ENCODE measurements at regions not wholly inside any gene's neighbourhood (a gene's known extent, or its start where the extent isn't known, plus 50 kb on each side); places are given as distances from the start of the nearest gene placed in this dataset.
"Not testable (repeated sequence)": the region's sequence is repeated elsewhere in the genome, so short reads cannot be mapped to it uniquely, and the experiment has no call there.

- DNase-seq = no peak
These were observed 59.2 kb upstream of the PELI2 start for GRCh38 chr14:56059054-56059453.

DNA sequence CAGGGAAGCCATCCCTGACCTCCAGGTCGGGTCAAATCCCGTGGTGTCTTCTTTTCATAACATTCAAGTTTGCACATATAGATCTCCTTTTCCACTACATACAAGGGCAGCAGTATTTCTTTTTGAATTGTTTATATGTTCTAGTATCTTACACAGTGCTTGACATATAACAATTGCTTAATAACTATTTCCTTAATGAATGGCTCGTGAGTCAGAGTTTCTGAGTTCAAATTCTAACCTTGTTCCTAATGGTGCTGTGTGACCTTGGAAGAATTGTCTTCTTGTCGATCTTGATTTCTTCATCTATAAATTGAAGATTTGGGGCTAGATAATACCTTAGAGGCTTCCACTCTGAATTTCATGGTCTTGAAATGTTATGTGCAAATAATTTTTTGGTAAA is 57.2 kb upstream of the PELI2 start:
- Histone ChIP-seq H3K4me3 (ENCODE audit: insufficient read depth, low read depth, low read length) (no peak overlapping the region), H3K36me3 (replicated peaks; ENCODE audit: control insufficient read depth, insufficient read depth, low read length) (no peaks in the 10 kb centered on the region), H3K27me3 (ENCODE audit: control insufficient read depth, insufficient read depth, low read length) (no peaks in the 10 kb centered on the region)
- DNase-seq = no peak

More at GRCh38 chr14:56059054-56059453, 59.2 kb upstream of the PELI2 start:
- Histone ChIP-seq H3K36me3 (replicated peaks; ENCODE audit: control insufficient read depth, insufficient read depth, low read length) (no peaks in the 10 kb centered on the region), H3K27me3 (ENCODE audit: control insufficient read depth, insufficient read depth, low read length) (no peaks in the 10 kb centered on the region), H3K4me3 (ENCODE audit: insufficient read depth, low read depth, low read length) (no peak overlapping the region)

DNA sequence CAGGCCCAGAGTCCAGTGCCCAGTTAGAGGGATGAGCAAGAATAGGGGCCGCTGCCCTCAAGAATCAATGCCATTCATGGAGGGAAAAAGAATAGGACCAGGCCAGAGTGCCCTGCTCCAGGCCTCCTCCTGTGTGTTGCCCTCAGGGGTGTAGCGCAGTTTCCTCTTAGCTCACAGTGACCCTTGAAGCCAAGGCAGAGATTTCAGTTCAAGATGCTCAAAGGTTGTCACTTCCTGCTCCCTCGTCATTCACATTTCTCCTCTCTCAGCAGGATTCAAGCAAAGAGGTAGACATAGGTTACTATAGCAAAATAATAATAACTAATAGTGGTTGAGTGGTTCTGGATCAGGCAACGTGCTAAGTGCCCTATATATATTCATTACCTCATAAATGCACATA is 55.1 kb upstream of the PELI2 start:
- no peaks in the 10 kb centered on the region for H3K36me3 ChIP-seq (replicated peaks; ENCODE audit: control insufficient read depth, insufficient read depth, low read length)
- DNase-seq = no peak
- H3K4me3 ChIP-seq (ENCODE audit: insufficient read depth, low read depth, low read length) = no peak overlapping the region
- H3K27me3 ChIP-seq (ENCODE audit: control insufficient read depth, insufficient read depth, low read length) = no peaks in the 10 kb centered on the region

DNA sequence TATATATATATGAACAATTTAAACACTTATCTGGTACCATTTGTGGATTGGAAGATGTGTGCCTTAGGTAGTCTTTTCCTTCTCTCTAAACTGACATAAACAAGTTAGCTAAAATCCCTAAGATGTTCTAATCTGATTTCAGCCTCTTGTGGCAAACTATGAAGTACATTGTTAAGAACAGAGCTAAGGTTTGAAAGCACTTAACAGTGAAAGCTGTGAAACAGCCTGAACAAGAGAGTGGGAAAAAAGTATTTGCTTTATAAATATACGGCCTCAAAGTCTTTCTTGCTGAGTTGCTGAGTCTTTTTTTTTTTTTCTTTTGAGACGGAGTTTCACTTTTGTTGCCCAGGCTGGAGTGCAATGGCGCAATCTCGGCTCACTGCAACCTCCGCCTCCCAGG is 53.7 kb upstream of the PELI2 start:
- Histone ChIP-seq H3K36me3 (replicated peaks; ENCODE audit: control insufficient read depth, insufficient read depth, low read length) (no peaks in the 10 kb centered on the region), H3K27me3 (ENCODE audit: control insufficient read depth, insufficient read depth, low read length) (no peaks in the 10 kb centered on the region), H3K4me3 (ENCODE audit: insufficient read depth, low read depth, low read length) (no peak overlapping the region)
- no peak for DNase-seq

GRCh38 chr14:56065199-56065598 is 53.0 kb upstream of the PELI2 start:
- DNase-seq; H3K4me3 ChIP-seq (ENCODE audit: insufficient read depth, low read depth, low read length); H3K27me3 ChIP-seq (ENCODE audit: control insufficient read depth, insufficient read depth, low read length); H3K36me3 ChIP-seq (replicated peaks; ENCODE audit: control insufficient read depth, insufficient read depth, low read length): not testable (repeated sequence)

DNA sequence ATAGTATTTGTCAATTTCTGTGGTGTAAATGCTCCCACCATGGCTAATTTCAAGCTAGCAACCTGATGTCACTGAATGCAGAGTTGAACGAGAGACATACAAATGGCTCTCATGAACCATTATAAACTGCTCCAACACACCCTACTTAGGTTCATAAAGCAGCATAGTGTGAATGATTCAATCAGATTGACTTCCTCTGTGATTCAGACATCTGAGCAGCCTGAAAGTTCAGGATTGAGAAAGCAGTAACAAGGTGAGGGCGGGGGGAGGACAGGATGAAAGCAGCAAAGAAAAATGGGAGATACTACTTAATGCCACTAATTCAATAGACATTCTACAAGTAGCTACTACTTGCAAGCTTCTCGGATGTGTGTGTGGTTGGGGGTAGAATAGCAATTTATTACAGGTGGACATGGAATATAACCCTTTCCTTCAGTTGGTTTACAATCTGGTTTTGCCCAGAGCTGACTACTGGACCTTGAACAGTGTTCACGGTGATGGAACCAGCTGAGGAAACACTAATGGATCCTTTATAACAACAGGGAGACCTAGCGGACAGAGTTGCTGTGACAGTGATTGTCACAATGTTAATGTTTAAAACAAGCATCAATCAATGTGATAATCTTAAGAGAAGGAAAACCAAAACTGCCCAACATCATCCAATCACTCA is 52.5 kb upstream of the PELI2 start:
- no peak overlapping the region for H3K4me3 ChIP-seq (ENCODE audit: insufficient read depth, low read depth, low read length)
- no peaks in the 10 kb centered on the region for H3K27me3 ChIP-seq (ENCODE audit: control insufficient read depth, insufficient read depth, low read length)
- no peaks in the 10 kb centered on the region for H3K36me3 ChIP-seq (replicated peaks; ENCODE audit: control insufficient read depth, insufficient read depth, low read length)
- no peak for DNase-seq

All from H7 (cell line).